Subcutaneous abdominal adipose tissue (tissue), 5 donors: ENCODE measurements at regions not wholly inside any gene's neighbourhood (a gene's known extent, or its start where the extent isn't known, plus 50 kb on each side); places are given as distances from the start of the nearest gene placed in this dataset.

Experiments used
- H3K27ac ChIP-seq: one replicate; pipeline ENCODE4 v1.7.0; 2013; ENCODE audit warnings: low read depth, mild to moderate bottlenecking, inconsistent platforms, low read length, moderate library complexity
- H3K27me3 ChIP-seq, 5 donors: one replicate each; pipeline ENCODE4 v1.7.0; 2013; ENCODE audit warnings: low read length in 5 of 5, inconsistent platforms in 1 of 5; ENCODE audit not compliant: control insufficient read depth in 5 of 5, insufficient read depth in 4 of 5
- H3K36me3 ChIP-seq, 5 donors: one replicate each; pipeline ENCODE4 v1.7.0; 2013; ENCODE audit warnings: low read length in 5 of 5; ENCODE audit not compliant: control insufficient read depth in 5 of 5, insufficient read depth in 5 of 5
- H3K4me1 ChIP-seq, 5 donors: one replicate each; pipeline ENCODE4 v1.7.0; 2013; ENCODE audit warnings: low read length in 5 of 5, mild to moderate bottlenecking in 3 of 5, moderate library complexity in 1 of 5; ENCODE audit not compliant: control insufficient read depth in 5 of 5, insufficient read depth in 5 of 5
- H3K4me3 ChIP-seq, 5 donors: one replicate each; pipeline ENCODE4 v1.7.0; 2013; ENCODE audit warnings: low read length in 5 of 5, low read depth in 1 of 5
- H3K9ac ChIP-seq, 5 donors: one replicate each; pipeline ENCODE4 v1.7.0; 2013; ENCODE audit warnings: low read length in 5 of 5, mild to moderate bottlenecking in 4 of 5, moderate library complexity in 3 of 5
- H3K9me3 ChIP-seq, 5 donors: one replicate each; pipeline ENCODE4 v1.7.0; 2013; ENCODE audit warnings: low read length in 5 of 5; ENCODE audit not compliant: control insufficient read depth in 5 of 5
- donor health status: healthy.
- donor health status: healthy.
- donor health status: healthy.
- donor health status: healthy.
- donor health status: healthy.

- Histone ChIP-seq H3K4me3 (no peak overlapping the region), H3K36me3 (no peaks in the 10 kb centered on the region), H3K27ac (no peak overlapping the region), H3K9me3 (no peaks in the 10 kb centered on the region), H3K9ac (no peak overlapping the region), H3K27me3 (no peaks in the 10 kb centered on the region), H3K4me1 (no peaks in the 10 kb centered on the region)
Measured at GRCh38 chr5:60299944-60300343, 400.0 kb downstream of the DEPDC1B start.

DNA sequence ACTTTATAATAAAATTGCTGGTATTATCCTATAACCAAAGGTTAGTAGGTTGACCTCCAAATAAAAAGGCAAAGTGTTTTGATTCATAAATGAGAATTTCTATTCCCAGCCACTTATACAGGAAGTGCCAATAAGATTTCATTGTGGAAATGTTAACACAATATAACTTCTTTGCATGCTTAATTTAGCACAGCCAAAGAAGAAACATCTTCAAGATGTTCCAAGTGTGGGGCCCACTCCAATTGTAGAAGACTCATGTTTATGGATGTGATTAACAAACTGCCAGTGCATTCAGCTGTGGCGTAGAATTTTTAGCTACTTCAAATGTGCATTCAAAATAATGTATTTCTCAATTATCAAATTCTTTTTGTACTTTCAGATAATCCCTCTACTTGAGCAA is 402.3 kb downstream of the DEPDC1B start:
- H3K36me3 ChIP-seq, result no peaks in the 10 kb centered on the region

DNA sequence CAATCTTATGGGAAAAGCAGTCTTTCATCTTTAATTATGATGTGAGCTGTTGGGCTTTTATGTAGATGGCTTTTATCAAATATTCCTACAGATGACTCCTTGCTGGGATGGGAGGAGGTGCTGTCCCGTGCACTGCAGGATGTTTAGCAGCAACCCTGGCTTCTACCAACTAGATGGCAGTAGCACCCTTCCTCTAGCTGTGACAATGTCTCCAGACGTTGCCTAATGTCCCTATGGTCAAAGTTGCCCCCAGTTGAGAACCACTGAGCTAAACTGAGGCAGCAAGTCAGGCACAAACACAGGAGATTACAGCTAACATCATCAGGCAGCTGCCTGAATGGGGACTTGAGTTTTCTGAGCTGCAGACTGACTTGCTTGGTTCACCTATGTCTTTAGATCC is 401.9 kb upstream of the PDE4D start:
- no peaks in the 10 kb centered on the region for H3K4me1 ChIP-seq
- no peak overlapping the region for H3K4me3 ChIP-seq
- H3K27ac ChIP-seq, result no peak overlapping the region
- no peak overlapping the region for H3K9ac ChIP-seq
- H3K27me3 ChIP-seq, result no peaks in the 10 kb centered on the region
- no peaks in the 10 kb centered on the region for H3K36me3 ChIP-seq
- no peaks in the 10 kb centered on the region for H3K9me3 ChIP-seq

More for the DNA sequence above, 402.3 kb downstream of the DEPDC1B start:
- no peaks in the 10 kb centered on the region for H3K4me1 ChIP-seq
- no peaks in the 10 kb centered on the region for H3K9me3 ChIP-seq
- H3K4me3 ChIP-seq, result no peak overlapping the region
- H3K27me3 ChIP-seq, result no peaks in the 10 kb centered on the region
- H3K9ac ChIP-seq, result no peak overlapping the region
- no peak overlapping the region for H3K27ac ChIP-seq

DNA sequence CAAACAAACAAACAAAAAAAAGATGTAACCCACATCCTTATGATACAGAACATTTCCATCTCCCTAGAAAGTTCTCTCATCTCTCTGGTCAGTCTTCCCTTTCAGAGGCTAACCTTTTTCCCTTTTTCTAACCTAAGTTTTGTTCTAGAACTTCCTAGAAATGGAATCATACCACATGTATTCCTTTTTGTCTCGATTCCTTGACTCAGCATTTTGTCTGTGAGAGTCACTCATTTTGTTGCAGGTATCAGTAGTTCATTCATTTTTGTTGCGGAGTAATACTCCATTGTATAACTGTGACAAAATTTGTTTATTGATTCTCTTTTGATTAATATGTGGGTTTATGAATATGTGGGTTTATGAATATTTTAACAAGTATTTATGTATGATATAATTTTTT is 400.0 kb upstream of the PDE4D start:
- no peaks in the 10 kb centered on the region for H3K36me3 ChIP-seq
- H3K4me3 ChIP-seq, result no peak overlapping the region
- no peaks in the 10 kb centered on the region for H3K9me3 ChIP-seq
- no peak overlapping the region for H3K9ac ChIP-seq
- no peaks in the 10 kb centered on the region for H3K4me1 ChIP-seq
- no peak overlapping the region for H3K27ac ChIP-seq
- no peaks in the 10 kb centered on the region for H3K27me3 ChIP-seq

DNA sequence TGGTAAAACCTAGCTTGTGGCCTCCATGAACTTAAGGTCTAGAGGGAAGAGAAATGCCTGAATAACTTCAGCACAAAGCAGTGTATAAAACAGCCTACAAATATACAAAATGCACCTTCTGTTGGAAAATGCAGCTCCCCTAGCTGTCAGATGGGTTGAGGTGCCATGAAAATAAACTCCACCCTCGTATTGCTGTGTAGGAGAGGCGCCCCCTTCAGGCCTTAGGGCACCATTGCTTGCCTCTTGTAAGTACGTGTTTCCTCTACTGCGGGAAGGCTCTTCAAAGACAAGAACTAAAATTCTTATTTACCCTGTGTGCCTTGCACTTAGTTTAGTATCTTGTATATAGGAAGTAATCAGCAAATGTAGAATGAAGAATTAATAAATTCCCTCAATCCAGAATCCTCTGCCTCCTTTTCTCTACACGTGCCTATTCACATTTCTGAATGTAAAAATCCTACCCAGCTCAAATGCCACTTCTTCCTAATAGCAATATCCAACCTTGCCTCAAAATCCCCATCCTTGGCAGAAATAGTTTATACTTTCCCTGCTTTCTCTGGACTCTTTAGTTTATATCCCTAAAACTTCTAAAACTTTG is 393.7 kb upstream of the PDE4D start:
- H3K9ac ChIP-seq, result no peak overlapping the region
- H3K36me3 ChIP-seq, result no peaks in the 10 kb centered on the region
- H3K4me3 ChIP-seq, result no peak overlapping the region
- peaks cover 0 to 3% (median 0%) of the 10 kb centered on the region in 5 donors for H3K4me1 ChIP-seq
- H3K27ac ChIP-seq, result no peak overlapping the region
- H3K27me3 ChIP-seq, result no peaks in the 10 kb centered on the region
- H3K9me3 ChIP-seq, result no peaks in the 10 kb centered on the region

DNA sequence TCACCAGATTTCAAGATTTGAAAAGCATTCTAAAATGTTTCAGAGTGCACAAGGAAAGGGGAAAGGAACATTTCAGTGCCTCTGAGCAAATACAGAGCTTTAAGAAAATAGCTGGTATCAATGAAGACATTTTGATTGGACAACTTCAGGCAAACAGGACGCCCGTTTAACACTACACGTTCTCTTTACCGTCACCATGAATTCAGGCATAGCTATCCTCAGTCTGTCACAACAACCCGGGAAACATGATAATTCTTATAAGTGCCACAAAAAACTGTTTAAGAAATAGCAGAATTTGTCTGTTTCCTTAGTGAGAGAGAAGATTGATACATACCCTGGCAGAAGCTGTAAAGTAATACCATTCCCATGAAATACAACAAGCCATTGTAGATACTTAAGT is 392.4 kb upstream of the PDE4D start:
- H3K27ac ChIP-seq, result no peak overlapping the region
- H3K4me3 ChIP-seq, result no peak overlapping the region
- no peaks in the 10 kb centered on the region for H3K27me3 ChIP-seq
- no peak overlapping the region for H3K9ac ChIP-seq
- no peaks in the 10 kb centered on the region for H3K36me3 ChIP-seq
- H3K9me3 ChIP-seq, result no peaks in the 10 kb centered on the region
- peaks cover 0 to 3% (median 0%) of the 10 kb centered on the region in 5 donors for H3K4me1 ChIP-seq

DNA sequence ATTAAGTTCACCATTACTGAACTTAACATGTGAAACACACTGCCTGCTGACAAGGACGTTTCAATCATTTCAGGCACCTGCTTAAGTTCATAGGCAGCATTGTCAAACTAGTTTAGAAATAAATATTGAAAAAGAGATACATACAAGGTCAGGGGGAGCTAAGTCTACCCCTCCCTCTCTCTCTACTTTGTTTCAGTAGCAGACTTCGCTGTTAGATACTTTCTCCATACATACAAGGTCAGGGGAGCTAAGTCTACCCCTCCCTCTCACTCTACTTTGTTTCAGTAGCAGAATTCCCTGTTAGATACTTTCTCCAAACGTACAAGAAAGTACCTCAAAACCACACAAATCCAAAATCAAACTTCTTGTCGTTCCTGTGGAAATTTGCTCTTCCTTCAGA is 387.4 kb upstream of the PDE4D start:
- Histone ChIP-seq H3K27me3 (no peaks in the 10 kb centered on the region), H3K36me3 (no peaks in the 10 kb centered on the region), H3K4me1 (peaks cover 0 to 3% (median 0%) of the 10 kb centered on the region in 5 donors), H3K4me3 (no peak overlapping the region), H3K27ac (no peak overlapping the region), H3K9ac (no peak overlapping the region), H3K9me3 (no peaks in the 10 kb centered on the region)

DNA sequence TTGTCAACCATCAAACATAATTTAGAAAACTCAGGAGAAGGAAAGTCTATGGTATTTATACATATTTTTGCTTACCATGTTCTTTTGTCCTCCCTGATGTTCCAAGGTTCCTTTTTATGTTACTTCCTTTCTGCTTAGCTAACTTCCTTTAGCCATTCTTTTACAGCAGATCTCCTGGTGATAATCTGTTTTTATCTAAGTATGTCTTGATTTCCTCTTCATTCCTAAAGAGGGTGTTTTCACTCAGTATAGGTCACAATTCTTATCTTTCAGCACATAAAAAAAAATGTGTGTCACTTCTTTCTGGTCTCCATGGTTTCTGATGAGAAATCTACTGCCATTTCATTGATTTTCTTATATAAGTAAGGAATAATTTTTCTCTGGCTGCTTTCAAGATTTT is 384.4 kb upstream of the PDE4D start:
- H3K4me1 ChIP-seq, result peaks cover 0 to 4% (median 0%) of the 10 kb centered on the region in 5 donors
- no peak overlapping the region for H3K4me3 ChIP-seq
- H3K27ac ChIP-seq, result no peak overlapping the region
- H3K27me3 ChIP-seq, result no peaks in the 10 kb centered on the region
- no peaks in the 10 kb centered on the region for H3K9me3 ChIP-seq
- H3K9ac ChIP-seq, result no peak overlapping the region
- no peaks in the 10 kb centered on the region for H3K36me3 ChIP-seq

GRCh38 chr5:60274747-60275146 is 381.2 kb upstream of the PDE4D start:
- Histone ChIP-seq H3K27me3 (no peaks in the 10 kb centered on the region), H3K36me3 (no peaks in the 10 kb centered on the region), H3K27ac (no peak overlapping the region), H3K9ac (no peak overlapping the region), H3K4me3 (no peak overlapping the region), H3K4me1 (peaks cover 0 to 4% (median 0%) of the 10 kb centered on the region in 5 donors), H3K9me3 (no peaks in the 10 kb centered on the region)

DNA sequence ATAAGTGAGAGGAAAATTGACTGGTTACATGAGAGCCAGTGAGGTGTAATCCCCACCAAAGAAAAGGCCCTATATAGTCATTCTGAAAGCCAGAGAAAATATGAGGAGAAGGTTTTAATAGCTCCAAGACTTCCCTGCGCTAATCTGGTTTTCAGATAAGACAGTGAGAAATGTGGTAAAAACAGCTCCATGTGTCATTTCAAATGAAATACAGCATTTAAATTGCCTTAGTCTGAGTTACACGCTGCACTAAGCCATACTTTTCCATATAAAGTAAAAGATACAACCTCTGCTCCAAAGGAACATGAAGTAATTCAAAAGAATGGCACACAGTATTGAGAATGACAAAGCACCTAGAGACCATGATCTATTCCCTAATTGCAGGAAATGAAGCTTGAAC is 378.0 kb upstream of the PDE4D start:
- Histone ChIP-seq H3K9ac (no peak overlapping the region), H3K27me3 (no peaks in the 10 kb centered on the region), H3K9me3 (no peaks in the 10 kb centered on the region), H3K4me1 (peaks cover 0 to 4% (median 0%) of the 10 kb centered on the region in 5 donors), H3K36me3 (no peaks in the 10 kb centered on the region), H3K4me3 (no peak overlapping the region), H3K27ac (no peak overlapping the region)

DNA sequence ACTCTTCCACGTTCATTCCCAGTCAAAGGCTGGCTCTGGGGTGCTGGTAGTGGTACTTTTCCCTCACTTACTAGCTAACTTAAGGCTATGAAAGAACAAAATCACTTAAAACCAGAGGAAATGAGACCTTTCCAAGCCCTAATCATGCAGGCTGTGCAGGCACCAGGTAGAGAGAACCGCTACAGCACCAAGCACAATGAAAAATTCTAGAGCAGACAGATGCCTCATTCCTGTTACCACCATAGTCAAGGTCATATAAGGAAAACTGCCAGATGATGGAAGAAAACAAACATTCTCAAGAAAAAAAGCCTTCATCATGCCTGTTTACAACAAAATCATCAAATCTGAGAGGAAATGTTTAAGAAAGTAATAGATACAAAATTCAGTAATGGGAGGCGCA is 374.4 kb upstream of the PDE4D start:
- no peaks in the 10 kb centered on the region for H3K9me3 ChIP-seq
- no peak overlapping the region for H3K9ac ChIP-seq
- H3K27ac ChIP-seq, result no peak overlapping the region
- H3K27me3 ChIP-seq, result no peaks in the 10 kb centered on the region
- no peaks in the 10 kb centered on the region for H3K36me3 ChIP-seq
- H3K4me3 ChIP-seq, result no peak overlapping the region
- no peaks in the 10 kb centered on the region for H3K4me1 ChIP-seq
